ENCODE measurements at regions not wholly inside any gene's neighbourhood (a gene's known extent, or its start where the extent isn't known, plus 50 kb on each side); places are given as distances from the start of the nearest gene placed in this dataset.
A peak's percentile ranks its signal among the peaks of the same experiment; 100 is the strongest.
"Not testable (repeated sequence)": the region's sequence is repeated elsewhere in the genome, so short reads cannot be mapped to it uniquely, and the experiment has no call there.

GRCh38 chr5:1594357-1595106 lies 70.8 kb upstream of the LPCAT1 start:
- peak overlapping the region; percentile 76 for H3K4me3 ChIP-seq (replicated peaks; ENCODE audit: low read depth, low read length)
- H3K36me3 ChIP-seq (ENCODE audit: control insufficient read depth, insufficient read depth, low read length) = peaks cover 2% of the 10 kb centered on the region; the same call in 1 of the 2 replicates
- TF ChIP-seq CTCF (IDR thresholded peaks at IDR 0.05; ENCODE audit: insufficient read depth, low read length, poor library complexity, severe bottlenecking) = peak; percentile 83
- DNase-seq (ENCODE audit: extremely low read depth, insufficient read length) = peak; percentile 96
- no peaks in the 10 kb centered on the region for H3K27me3 ChIP-seq (replicated peaks; ENCODE audit: control insufficient read depth, insufficient read depth, low read length)

GRCh38 chr5:1593903-1594356 lies 70.2 kb upstream of the LPCAT1 start:
- H3K27me3 ChIP-seq (replicated peaks; ENCODE audit: control insufficient read depth, insufficient read depth, low read length) = no peaks in the 10 kb centered on the region
- H3K36me3 ChIP-seq (ENCODE audit: control insufficient read depth, insufficient read depth, low read length) = peaks cover 2% of the 10 kb centered on the region; the same call in 1 of the 2 replicates
- H3K4me3 ChIP-seq (replicated peaks; ENCODE audit: low read depth, low read length) = peak overlapping the region; percentile 76
- TF ChIP-seq CTCF (IDR thresholded peaks at IDR 0.05; ENCODE audit: insufficient read depth, low read length, poor library complexity, severe bottlenecking) = no peak
- DNase-seq (ENCODE audit: extremely low read depth, insufficient read length) = no peak

GRCh38 chr5:1588071-1588694 lies 64.4 kb upstream of the LPCAT1 start:
- not testable (repeated sequence) for H3K36me3 ChIP-seq (ENCODE audit: control insufficient read depth, insufficient read depth, low read length); H3K4me3 ChIP-seq (replicated peaks; ENCODE audit: low read depth, low read length); H3K27me3 ChIP-seq (replicated peaks; ENCODE audit: control insufficient read depth, insufficient read depth, low read length); DNase-seq (ENCODE audit: extremely low read depth, insufficient read length)

- not testable (repeated sequence) for H3K4me3 ChIP-seq (replicated peaks; ENCODE audit: low read depth, low read length); H3K27me3 ChIP-seq (replicated peaks; ENCODE audit: control insufficient read depth, insufficient read depth, low read length); DNase-seq (ENCODE audit: extremely low read depth, insufficient read length); H3K36me3 ChIP-seq (ENCODE audit: control insufficient read depth, insufficient read depth, low read length)
Measured at GRCh38 chr5:1583081-1583875, 59.5 kb upstream of the LPCAT1 start.

- H3K27me3 ChIP-seq (replicated peaks; ENCODE audit: control insufficient read depth, insufficient read depth, low read length); DNase-seq (ENCODE audit: extremely low read depth, insufficient read length); H3K4me3 ChIP-seq (replicated peaks; ENCODE audit: low read depth, low read length); H3K36me3 ChIP-seq (ENCODE audit: control insufficient read depth, insufficient read depth, low read length): not testable (repeated sequence)
Measured at GRCh38 chr5:1579389-1579788, 55.6 kb upstream of the LPCAT1 start.

GRCh38 chr5:1576851-1577250 lies 53.1 kb upstream of the LPCAT1 start:
- H3K4me3 ChIP-seq (replicated peaks; ENCODE audit: low read depth, low read length); H3K27me3 ChIP-seq (replicated peaks; ENCODE audit: control insufficient read depth, insufficient read depth, low read length); DNase-seq (ENCODE audit: extremely low read depth, insufficient read length); H3K36me3 ChIP-seq (ENCODE audit: control insufficient read depth, insufficient read depth, low read length): not testable (repeated sequence)

- not testable (repeated sequence) for DNase-seq (ENCODE audit: extremely low read depth, insufficient read length); H3K36me3 ChIP-seq (ENCODE audit: control insufficient read depth, insufficient read depth, low read length); H3K4me3 ChIP-seq (replicated peaks; ENCODE audit: low read depth, low read length); H3K27me3 ChIP-seq (replicated peaks; ENCODE audit: control insufficient read depth, insufficient read depth, low read length)
Measured at GRCh38 chr5:1575991-1576714, 52.4 kb upstream of the LPCAT1 start.

- H3K27me3 ChIP-seq (replicated peaks; ENCODE audit: control insufficient read depth, insufficient read depth, low read length); H3K36me3 ChIP-seq (ENCODE audit: control insufficient read depth, insufficient read depth, low read length); DNase-seq (ENCODE audit: extremely low read depth, insufficient read length); H3K4me3 ChIP-seq (replicated peaks; ENCODE audit: low read depth, low read length): not testable (repeated sequence)
Measured at GRCh38 chr5:1575491-1575890, 51.7 kb upstream of the LPCAT1 start.

GRCh38 chr5:1574023-1574318 lies 50.2 kb upstream of the LPCAT1 start:
- not testable (repeated sequence) for H3K27me3 ChIP-seq (replicated peaks; ENCODE audit: control insufficient read depth, insufficient read depth, low read length); DNase-seq (ENCODE audit: extremely low read depth, insufficient read length); H3K4me3 ChIP-seq (replicated peaks; ENCODE audit: low read depth, low read length); H3K36me3 ChIP-seq (ENCODE audit: control insufficient read depth, insufficient read depth, low read length)

- DNase-seq (ENCODE audit: extremely low read depth, insufficient read length); H3K27me3 ChIP-seq (replicated peaks; ENCODE audit: control insufficient read depth, insufficient read depth, low read length); H3K36me3 ChIP-seq (ENCODE audit: control insufficient read depth, insufficient read depth, low read length): not testable (repeated sequence)
Measured at GRCh38 chr5:1573217-1574022, 49.7 kb upstream of the LPCAT1 start.

More at GRCh38 chr5:1573217-1574022, 49.7 kb upstream of the LPCAT1 start:
- not testable (repeated sequence) for H3K4me3 ChIP-seq (replicated peaks; ENCODE audit: low read depth, low read length)
